HL-60 (cell line): ENCODE measurements at regions not wholly inside any gene's neighbourhood (a gene's known extent, or its start where the extent isn't known, plus 50 kb on each side); places are given as distances from the start of the nearest gene placed in this dataset.

Source experiments
- DNase-seq, 2 experiments: peaks; one replicate each; pipeline ENCODE4 v3.0.0-alpha.2; 2010 to 2020; ENCODE audit warnings: low read depth in 1 of 2, low spot score in 1 of 2
- H3K27ac ChIP-seq: fragments of 250-450 bp; sonication (Bioruptor Pico); replicated peaks from 2 replicates; pipeline ENCODE4 v1.5.1; 2020; ENCODE audit warnings: mild to moderate bottlenecking, moderate library complexity
- H3K27me3 ChIP-seq: fragments of 250-450 bp; sonication (Bioruptor Pico); 2 replicates; pipeline ENCODE4 v1.5.1; 2021; ENCODE audit warnings: mild to moderate bottlenecking, moderate library complexity; ENCODE audit not compliant: insufficient read depth, poor library complexity, severe bottlenecking
- H3K4me3 ChIP-seq: replicated peaks from 2 replicates; pipeline ENCODE4 v1.5.1; 2011; ENCODE audit warnings: mild to moderate bottlenecking, control low read depth, low read length; ENCODE audit not compliant: insufficient read depth
- CTCF ChIP-seq: IDR thresholded peaks from one replicate; pipeline ENCODE4 v1.5.1; 2011; ENCODE audit warnings: low read length, control low read depth, inconsistent platforms; ENCODE audit not compliant: insufficient read depth
- GABPA ChIP-seq: IDR thresholded peaks from 2 replicates; pipeline ENCODE4 v1.6.1; 2012; ENCODE audit warnings: low read depth
- POLR2AphosphoS5 ChIP-seq: IDR thresholded peaks from 2 replicates; pipeline ENCODE4 v1.6.1; 2012; ENCODE audit warnings: low read depth
- REST ChIP-seq: IDR thresholded peaks from 2 replicates; pipeline ENCODE4 v1.6.1; 2012; ENCODE audit warnings: low read depth; ENCODE audit not compliant: insufficient replicate concordance
- SPI1 ChIP-seq: IDR thresholded peaks from 2 replicates; pipeline ENCODE4 v1.6.1; 2012; ENCODE audit warnings: low read depth, mild to moderate bottlenecking, borderline replicate concordance

- H3K27me3 ChIP-seq: no peaks in the 10 kb centered on the region
- no peak for DNase-seq
- H3K27ac ChIP-seq: no peak overlapping the region
- H3K4me3 ChIP-seq: no peak overlapping the region
- TF ChIP-seq GABPA (no peak), SPI1 (no peak), REST (no peak)
These were observed 315.8 kb downstream of the BLID start for GRCh38 chr11:121800240-121800639.

GRCh38 chr11:121797496-121797895, 318.5 kb downstream of the BLID start:
- H3K27ac ChIP-seq: no peak overlapping the region
- no peak for DNase-seq
- no peak overlapping the region for H3K4me3 ChIP-seq
- no peaks in the 10 kb centered on the region for H3K27me3 ChIP-seq
- TF ChIP-seq REST (no peak), CTCF (no peak), POLR2AphosphoS5 (no peak), GABPA (no peak)

- TF ChIP-seq REST (no peak), POLR2AphosphoS5 (no peak), SPI1 (no peak), CTCF (no peak), GABPA (no peak)
- Histone ChIP-seq H3K27ac (no peak overlapping the region), H3K4me3 (no peak overlapping the region), H3K27me3 (no peaks in the 10 kb centered on the region)
- DNase-seq: no peak
These were observed 320.8 kb downstream of the BLID start for GRCh38 chr11:121795174-121795573.

GRCh38 chr11:121794671-121795141, 321.3 kb downstream of the BLID start:
- Histone ChIP-seq H3K27me3 (no peaks in the 10 kb centered on the region), H3K4me3 (no peak overlapping the region), H3K27ac (no peak overlapping the region)
- no peak for DNase-seq
- no peak for TF ChIP-seq POLR2AphosphoS5
- no peak for TF ChIP-seq CTCF
- no peak for TF ChIP-seq SPI1
- no peak for TF ChIP-seq GABPA
- TF ChIP-seq REST: no peak
